ENCODE measurements at regions not wholly inside any gene's neighbourhood (a gene's known extent, or its start where the extent isn't known, plus 50 kb on each side); places are given as distances from the start of the nearest gene placed in this dataset.

DNA sequence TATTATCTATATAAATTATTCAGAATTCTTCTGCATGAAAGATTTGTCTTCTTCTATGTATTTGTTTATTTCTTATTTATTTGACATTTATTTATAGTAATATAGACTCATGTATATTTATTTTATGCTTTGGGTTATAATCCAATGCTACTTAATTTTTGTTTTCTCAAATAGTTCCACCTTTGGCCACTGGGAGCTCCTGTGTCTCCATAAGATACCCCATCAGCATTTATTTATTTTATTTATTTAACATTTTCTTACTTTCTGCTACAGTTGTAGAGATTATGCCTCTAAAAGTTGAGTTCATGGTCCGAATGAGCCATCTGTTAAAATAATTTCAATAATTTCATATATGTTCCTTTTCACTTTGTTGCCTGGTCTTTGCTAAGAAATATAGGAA, 289.4 kb downstream of the ADGRL2 start:
- SMC1A ChIA-PET (ENCODE audit: uncharacterized antibody, unreplicated experiment) = interaction anchor here (0.6 to 5.8 kb wide), 24 partner anchors 8 to 1014 kb away, joined by 3 to 33 read pairs (median 4); no protein-coding TSS in a partner anchor
- ATAC-seq (peak; percentile 65), DNase-seq (ENCODE audit: low read depth, low spot score) (no peak), FAIRE-seq (no peak)
- no peaks in the 10 kb centered on the region for H4K20me1 ChIP-seq (ENCODE audit: control insufficient read depth, insufficient read depth)
- intact Hi-C loops (cut with micrococcal nuclease; ENCODE audit: unreplicated experiment) (no loop called here), in situ Hi-C loops (cut with MboI) (no loop called here)
- RAD21 ChIA-PET (ENCODE audit: unreplicated experiment) = interaction anchor here (1.0 to 4.4 kb wide), 8 partner anchors 33 to 514 kb away, joined by 3 to 19 read pairs (median 4); no protein-coding TSS in a partner anchor
- POLR2A ChIA-PET = no interaction called here
- H3K79me2 ChIP-seq (ENCODE audit: control insufficient read depth, insufficient read depth, low read length) = no peaks in the 10 kb centered on the region
- H2AFZ ChIP-seq (ENCODE audit: control insufficient read depth, low read depth, low read length) = no peak overlapping the region
- 0% methylated on average over 1 of the region's 1 CpG for WGBS (ENCODE audit: insufficient coverage, insufficient replicate concordance, low lambda C conversion rate, missing lambda C conversion rate)
- H3K4me2 ChIP-seq (ENCODE audit: control insufficient read depth, insufficient read depth) = no peak overlapping the region
- no peak overlapping the region for H3K9ac ChIP-seq (ENCODE audit: control insufficient read depth, insufficient read depth, low read length)
- H3K4me1 ChIP-seq (ENCODE audit: control insufficient read depth, insufficient read depth, low read length) = no peaks in the 10 kb centered on the region
- H3K36me3 ChIP-seq (ENCODE audit: control insufficient read depth in 2 of 2, insufficient read depth in 2 of 2, low read length in 1 of 2) = no peaks in the 10 kb centered on the region
- H3K27ac ChIP-seq (ENCODE audit: control insufficient read depth, insufficient read depth) = no peak overlapping the region
- no peaks in the 10 kb centered on the region for H3K9me3 ChIP-seq (replicated peaks; ENCODE audit: control insufficient read depth, insufficient read depth, low read length)
- TF ChIP-seq RAD21 (IDR thresholded peaks at IDR 0.05; ENCODE audit: insufficient read depth, low read depth, low read length) (peak; percentile 47; the same call in 1 of the 2 replicates), BRCA1 (IDR thresholded peaks at IDR 0.05; ENCODE audit: low read depth, low read length) (no peak)
- TF ChIP-seq, protein P1, sequence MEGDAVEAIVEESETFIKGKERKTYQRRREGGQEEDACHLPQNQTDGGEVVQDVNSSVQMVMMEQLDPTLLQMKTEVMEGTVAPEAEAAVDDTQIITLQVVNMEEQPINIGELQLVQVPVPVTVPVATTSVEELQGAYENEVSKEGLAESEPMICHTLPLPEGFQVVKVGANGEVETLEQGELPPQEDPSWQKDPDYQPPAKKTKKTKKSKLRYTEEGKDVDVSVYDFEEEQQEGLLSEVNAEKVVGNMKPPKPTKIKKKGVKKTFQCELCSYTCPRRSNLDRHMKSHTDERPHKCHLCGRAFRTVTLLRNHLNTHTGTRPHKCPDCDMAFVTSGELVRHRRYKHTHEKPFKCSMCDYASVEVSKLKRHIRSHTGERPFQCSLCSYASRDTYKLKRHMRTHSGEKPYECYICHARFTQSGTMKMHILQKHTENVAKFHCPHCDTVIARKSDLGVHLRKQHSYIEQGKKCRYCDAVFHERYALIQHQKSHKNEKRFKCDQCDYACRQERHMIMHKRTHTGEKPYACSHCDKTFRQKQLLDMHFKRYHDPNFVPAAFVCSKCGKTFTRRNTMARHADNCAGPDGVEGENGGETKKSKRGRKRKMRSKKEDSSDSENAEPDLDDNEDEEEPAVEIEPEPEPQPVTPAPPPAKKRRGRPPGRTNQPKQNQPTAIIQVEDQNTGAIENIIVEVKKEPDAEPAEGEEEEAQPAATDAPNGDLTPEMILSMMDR (IDR thresholded peaks at IDR 0.05 in 2 of 3, conservative IDR thresholded peaks at IDR 0.05 in 1 of 3; ENCODE audit: control insufficient read depth in 2 of 3, extremely low read depth in 1 of 3, insufficient read depth in 1 of 3, low read depth in 3 of 3, low read length in 3 of 3) = peak; percentile 18 to 36 (median 24); a peak in 5 of 6 replicates
- CTCF ChIA-PET = interaction anchor here (0.7 to 2.9 kb wide), 18 partner anchors 9 to 540 kb away, joined by 3 to 16 read pairs (median 4); no protein-coding TSS in a partner anchor
- BruUV-seq (replicated peaks) = no TSS peak
- no peaks in the 10 kb centered on the region for H3K27me3 ChIP-seq (replicated peaks in 1 of 2; ENCODE audit: control insufficient read depth in 2 of 2, insufficient read depth in 2 of 2, low read length in 1 of 2)
- H3K4me3 ChIP-seq = no peak overlapping the region

DNA sequence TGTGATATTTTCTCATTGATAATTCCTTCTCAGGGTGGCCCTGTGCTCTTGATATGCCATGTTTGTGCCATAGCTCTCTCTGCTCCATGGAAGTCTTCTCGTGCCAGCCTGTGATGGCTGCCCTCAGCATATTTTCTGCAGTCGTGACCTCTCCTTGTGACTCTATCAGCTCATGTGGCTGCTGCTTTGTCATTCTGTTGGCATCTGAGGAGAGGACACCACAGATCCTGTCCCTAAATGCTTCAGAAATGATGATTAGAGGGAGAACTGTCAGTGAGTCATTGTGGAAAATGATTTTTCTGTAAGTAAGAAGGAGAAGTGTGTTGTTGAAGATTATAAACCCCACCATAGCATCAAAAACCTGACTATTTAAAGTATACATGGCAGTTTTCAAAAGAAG, 286.0 kb downstream of the ADGRL2 start:
- no peak for DNase-seq (ENCODE audit: low read depth, low spot score)
- ChIA-PET SMC1A (ENCODE audit: uncharacterized antibody, unreplicated experiment) (interaction anchor here (0.7 to 5.8 kb wide), 7 partner anchors 9 to 307 kb away, joined by 3 to 33 read pairs (median 7); no protein-coding TSS in a partner anchor), CTCF (interaction anchor here (1.3 to 2.1 kb wide), 2 partner anchors 13 to 17 kb away, joined by 3 to 5 read pairs; no protein-coding TSS in a partner anchor), RAD21 (ENCODE audit: unreplicated experiment) (interaction anchor here (2.3 kb wide), 1 partner anchor 10 kb away, joined by 5 read pairs; no protein-coding TSS in a partner anchor), POLR2A (no interaction called here)
- 0% methylated on average over 2 of the region's 2 CpGs for WGBS (ENCODE audit: insufficient coverage, insufficient replicate concordance, low lambda C conversion rate, missing lambda C conversion rate)
- BruUV-seq (replicated peaks) = no TSS peak
- Histone ChIP-seq H3K79me2 (ENCODE audit: control insufficient read depth, insufficient read depth, low read length) (no peaks in the 10 kb centered on the region), H2AFZ (ENCODE audit: control insufficient read depth, low read depth, low read length) (no peak overlapping the region), H3K36me3 (ENCODE audit: control insufficient read depth in 2 of 2, insufficient read depth in 2 of 2, low read length in 1 of 2) (no peaks in the 10 kb centered on the region), H3K9ac (ENCODE audit: control insufficient read depth, insufficient read depth, low read length) (no peak overlapping the region), H4K20me1 (ENCODE audit: control insufficient read depth, insufficient read depth) (no peaks in the 10 kb centered on the region), H3K4me3 (no peak overlapping the region), H3K27ac (ENCODE audit: control insufficient read depth, insufficient read depth) (no peak overlapping the region), H3K4me2 (ENCODE audit: control insufficient read depth, insufficient read depth) (no peak overlapping the region), H3K4me1 (ENCODE audit: control insufficient read depth, insufficient read depth, low read length) (no peaks in the 10 kb centered on the region), H3K9me3 (replicated peaks; ENCODE audit: control insufficient read depth, insufficient read depth, low read length) (no peaks in the 10 kb centered on the region), H3K27me3 (replicated peaks in 1 of 2; ENCODE audit: control insufficient read depth in 2 of 2, insufficient read depth in 2 of 2, low read length in 1 of 2) (no peaks in the 10 kb centered on the region)
- no peak for ATAC-seq
- in situ Hi-C loops (cut with MboI) = no loop called here
- no peak for FAIRE-seq
- intact Hi-C loops (cut with micrococcal nuclease; ENCODE audit: unreplicated experiment) = no loop called here
- TF ChIP-seq SIN3A (IDR thresholded peaks at IDR 0.05; ENCODE audit: low read depth, low read length) = no peak
- no peak for TF ChIP-seq CREM (IDR thresholded peaks at IDR 0.05; ENCODE audit: low read depth)
- TF ChIP-seq, protein P2, sequence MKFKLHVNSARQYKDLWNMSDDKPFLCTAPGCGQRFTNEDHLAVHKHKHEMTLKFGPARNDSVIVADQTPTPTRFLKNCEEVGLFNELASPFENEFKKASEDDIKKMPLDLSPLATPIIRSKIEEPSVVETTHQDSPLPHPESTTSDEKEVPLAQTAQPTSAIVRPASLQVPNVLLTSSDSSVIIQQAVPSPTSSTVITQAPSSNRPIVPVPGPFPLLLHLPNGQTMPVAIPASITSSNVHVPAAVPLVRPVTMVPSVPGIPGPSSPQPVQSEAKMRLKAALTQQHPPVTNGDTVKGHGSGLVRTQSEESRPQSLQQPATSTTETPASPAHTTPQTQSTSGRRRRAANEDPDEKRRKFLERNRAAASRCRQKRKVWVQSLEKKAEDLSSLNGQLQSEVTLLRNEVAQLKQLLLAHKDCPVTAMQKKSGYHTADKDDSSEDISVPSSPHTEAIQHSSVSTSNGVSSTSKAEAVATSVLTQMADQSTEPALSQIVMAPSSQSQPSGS (IDR thresholded peaks at IDR 0.05; ENCODE audit: low read length) = no peak
- TF ChIP-seq, protein P3, sequence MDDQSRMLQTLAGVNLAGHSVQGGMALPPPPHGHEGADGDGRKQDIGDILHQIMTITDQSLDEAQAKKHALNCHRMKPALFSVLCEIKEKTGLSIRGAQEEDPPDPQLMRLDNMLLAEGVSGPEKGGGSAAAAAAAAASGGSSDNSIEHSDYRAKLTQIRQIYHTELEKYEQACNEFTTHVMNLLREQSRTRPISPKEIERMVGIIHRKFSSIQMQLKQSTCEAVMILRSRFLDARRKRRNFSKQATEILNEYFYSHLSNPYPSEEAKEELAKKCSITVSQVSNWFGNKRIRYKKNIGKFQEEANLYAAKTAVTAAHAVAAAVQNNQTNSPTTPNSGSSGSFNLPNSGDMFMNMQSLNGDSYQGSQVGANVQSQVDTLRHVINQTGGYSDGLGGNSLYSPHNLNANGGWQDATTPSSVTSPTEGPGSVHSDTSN (IDR thresholded peaks at IDR 0.05; ENCODE audit: insufficient replicate concordance, low read depth, low read length) = no peak
- no peak for TF ChIP-seq NFYB (IDR thresholded peaks at IDR 0.05; ENCODE audit: insufficient read depth, low read depth, low read length)
- TF ChIP-seq MTA3 (IDR thresholded peaks at IDR 0.05; ENCODE audit: borderline replicate concordance, low read length) = no peak
- TF ChIP-seq NR2C2 (IDR thresholded peaks at IDR 0.05; ENCODE audit: borderline replicate concordance, control insufficient read depth, insufficient read length, low read depth) = no peak
- TF ChIP-seq, protein P4, sequence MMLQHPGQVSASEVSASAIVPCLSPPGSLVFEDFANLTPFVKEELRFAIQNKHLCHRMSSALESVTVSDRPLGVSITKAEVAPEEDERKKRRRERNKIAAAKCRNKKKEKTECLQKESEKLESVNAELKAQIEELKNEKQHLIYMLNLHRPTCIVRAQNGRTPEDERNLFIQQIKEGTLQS (IDR thresholded peaks at IDR 0.05; ENCODE audit: borderline replicate concordance, extremely low read depth, low read depth, low read length) = no peak
- no peak for TF ChIP-seq PAX5 (IDR thresholded peaks at IDR 0.05; ENCODE audit: borderline replicate concordance, low read depth, low read length)
